ENCODE measurements at regions not wholly inside any gene's neighbourhood (a gene's known extent, or its start where the extent isn't known, plus 50 kb on each side); places are given as distances from the start of the nearest gene placed in this dataset.

DNA sequence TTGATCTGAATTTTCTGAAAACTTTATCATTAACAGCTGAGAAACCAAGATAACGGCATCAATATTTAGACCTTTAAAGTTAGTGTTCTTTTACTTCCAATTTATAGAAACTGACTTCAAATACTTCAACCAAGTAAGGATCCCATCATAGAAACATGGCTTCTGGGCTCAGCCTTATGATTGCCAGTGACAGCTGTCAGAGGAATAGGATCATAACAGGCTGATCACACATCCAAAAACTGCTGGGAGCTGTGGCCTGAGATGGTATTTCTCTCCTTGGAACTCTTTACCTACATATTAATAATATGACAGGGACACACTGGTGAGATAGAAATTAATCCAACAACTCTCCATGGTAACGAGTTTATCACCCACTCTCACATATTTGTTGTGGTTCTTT, 448.3 kb upstream of the NMUR2 start:
- TF ChIP-seq ZBTB7A (IDR thresholded peaks at IDR 0.05; ENCODE audit: low read depth) (no peak), CREB1 (IDR thresholded peaks at IDR 0.05; ENCODE audit: low read depth) (no peak), FOXM1 (IDR thresholded peaks at IDR 0.05; ENCODE audit: borderline replicate concordance, low read depth) (no peak), EGR1 (IDR thresholded peaks at IDR 0.05) (no peak), CEBPB (IDR thresholded peaks at IDR 0.05) (no peak), YY1 (IDR thresholded peaks at IDR 0.05; ENCODE audit: low read depth) (no peak), NFIC (IDR thresholded peaks at IDR 0.05) (no peak), TAF1 (IDR thresholded peaks at IDR 0.05; ENCODE audit: low read depth) (no peak), TEAD4 (IDR thresholded peaks at IDR 0.05) (no peak), EP300 (IDR thresholded peaks at IDR 0.05; ENCODE audit: borderline replicate concordance) (no peak), TCF12 (IDR thresholded peaks at IDR 0.05; ENCODE audit: low read depth) (no peak)
- TF ChIP-seq, protein P1, sequence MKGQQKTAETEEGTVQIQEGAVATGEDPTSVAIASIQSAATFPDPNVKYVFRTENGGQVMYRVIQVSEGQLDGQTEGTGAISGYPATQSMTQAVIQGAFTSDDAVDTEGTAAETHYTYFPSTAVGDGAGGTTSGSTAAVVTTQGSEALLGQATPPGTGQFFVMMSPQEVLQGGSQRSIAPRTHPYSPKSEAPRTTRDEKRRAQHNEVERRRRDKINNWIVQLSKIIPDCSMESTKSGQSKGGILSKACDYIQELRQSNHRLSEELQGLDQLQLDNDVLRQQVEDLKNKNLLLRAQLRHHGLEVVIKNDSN (IDR thresholded peaks at IDR 0.05): no peak
- TF ChIP-seq, protein P2, sequence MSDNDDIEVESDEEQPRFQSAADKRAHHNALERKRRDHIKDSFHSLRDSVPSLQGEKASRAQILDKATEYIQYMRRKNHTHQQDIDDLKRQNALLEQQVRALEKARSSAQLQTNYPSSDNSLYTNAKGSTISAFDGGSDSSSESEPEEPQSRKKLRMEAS (IDR thresholded peaks at IDR 0.05): no peak
- TF ChIP-seq, protein P3, sequence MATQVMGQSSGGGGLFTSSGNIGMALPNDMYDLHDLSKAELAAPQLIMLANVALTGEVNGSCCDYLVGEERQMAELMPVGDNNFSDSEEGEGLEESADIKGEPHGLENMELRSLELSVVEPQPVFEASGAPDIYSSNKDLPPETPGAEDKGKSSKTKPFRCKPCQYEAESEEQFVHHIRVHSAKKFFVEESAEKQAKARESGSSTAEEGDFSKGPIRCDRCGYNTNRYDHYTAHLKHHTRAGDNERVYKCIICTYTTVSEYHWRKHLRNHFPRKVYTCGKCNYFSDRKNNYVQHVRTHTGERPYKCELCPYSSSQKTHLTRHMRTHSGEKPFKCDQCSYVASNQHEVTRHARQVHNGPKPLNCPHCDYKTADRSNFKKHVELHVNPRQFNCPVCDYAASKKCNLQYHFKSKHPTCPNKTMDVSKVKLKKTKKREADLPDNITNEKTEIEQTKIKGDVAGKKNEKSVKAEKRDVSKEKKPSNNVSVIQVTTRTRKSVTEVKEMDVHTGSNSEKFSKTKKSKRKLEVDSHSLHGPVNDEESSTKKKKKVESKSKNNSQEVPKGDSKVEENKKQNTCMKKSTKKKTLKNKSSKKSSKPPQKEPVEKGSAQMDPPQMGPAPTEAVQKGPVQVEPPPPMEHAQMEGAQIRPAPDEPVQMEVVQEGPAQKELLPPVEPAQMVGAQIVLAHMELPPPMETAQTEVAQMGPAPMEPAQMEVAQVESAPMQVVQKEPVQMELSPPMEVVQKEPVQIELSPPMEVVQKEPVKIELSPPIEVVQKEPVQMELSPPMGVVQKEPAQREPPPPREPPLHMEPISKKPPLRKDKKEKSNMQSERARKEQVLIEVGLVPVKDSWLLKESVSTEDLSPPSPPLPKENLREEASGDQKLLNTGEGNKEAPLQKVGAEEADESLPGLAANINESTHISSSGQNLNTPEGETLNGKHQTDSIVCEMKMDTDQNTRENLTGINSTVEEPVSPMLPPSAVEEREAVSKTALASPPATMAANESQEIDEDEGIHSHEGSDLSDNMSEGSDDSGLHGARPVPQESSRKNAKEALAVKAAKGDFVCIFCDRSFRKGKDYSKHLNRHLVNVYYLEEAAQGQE (IDR thresholded peaks at IDR 0.05; ENCODE audit: low read depth): no peak

DNA sequence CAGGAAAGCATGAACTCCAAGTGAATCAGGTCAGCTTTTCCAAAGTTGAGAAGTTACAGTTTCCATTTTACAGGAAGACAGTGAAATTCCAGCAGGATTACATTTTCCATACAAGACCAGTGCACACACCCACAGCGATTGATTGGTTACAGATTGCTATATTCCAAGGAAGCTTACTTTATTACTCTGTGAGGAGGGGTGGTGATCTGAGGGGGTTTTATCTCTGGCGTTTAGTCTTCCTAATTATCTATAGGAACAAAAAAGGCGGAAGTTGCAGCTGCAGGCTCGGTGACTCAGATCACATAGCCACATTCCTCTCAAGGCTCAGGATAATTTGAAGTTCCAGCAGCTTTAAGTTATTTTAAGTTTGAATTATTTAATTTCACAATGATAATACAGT, 450.4 kb upstream of the NMUR2 start:
- no peak for TF ChIP-seq EP300 (IDR thresholded peaks at IDR 0.05; ENCODE audit: borderline replicate concordance)
- TF ChIP-seq CEBPB (IDR thresholded peaks at IDR 0.05): no peak
- TF ChIP-seq, protein P3 (IDR thresholded peaks at IDR 0.05; ENCODE audit: low read depth): no peak
- no peak for TF ChIP-seq YY1 (IDR thresholded peaks at IDR 0.05; ENCODE audit: low read depth)
- TF ChIP-seq, protein P2 (IDR thresholded peaks at IDR 0.05): no peak
- TF ChIP-seq NFIC (IDR thresholded peaks at IDR 0.05): no peak
- TF ChIP-seq CREB1 (IDR thresholded peaks at IDR 0.05; ENCODE audit: low read depth): no peak
- TF ChIP-seq TEAD4 (IDR thresholded peaks at IDR 0.05): no peak
- TF ChIP-seq TAF1 (IDR thresholded peaks at IDR 0.05; ENCODE audit: low read depth): no peak
- no peak for TF ChIP-seq FOXM1 (IDR thresholded peaks at IDR 0.05; ENCODE audit: borderline replicate concordance, low read depth)
- TF ChIP-seq TCF12 (IDR thresholded peaks at IDR 0.05; ENCODE audit: low read depth): no peak
- TF ChIP-seq EGR1 (IDR thresholded peaks at IDR 0.05): no peak

DNA sequence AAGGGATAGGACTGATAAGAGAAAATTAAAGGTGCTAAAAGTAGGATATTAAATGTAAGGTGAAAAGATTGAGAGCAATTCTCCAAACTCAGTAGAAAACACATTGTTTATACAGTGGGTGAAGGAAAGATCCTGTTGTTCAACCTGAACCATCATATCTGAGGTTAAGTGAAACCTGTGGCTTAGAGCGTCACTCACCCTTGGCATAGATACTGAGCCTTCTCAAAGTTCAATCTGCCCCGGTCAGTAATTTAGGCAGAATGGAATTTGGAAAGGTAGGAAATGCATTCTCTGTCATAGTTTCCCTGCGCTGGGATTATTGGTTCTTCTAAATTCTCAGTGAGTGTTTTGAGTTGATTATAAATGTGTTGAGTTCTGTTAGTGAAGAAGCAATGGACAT, 456.2 kb upstream of the NMUR2 start:
- TF ChIP-seq YY1 (IDR thresholded peaks at IDR 0.05; ENCODE audit: low read depth) (no peak), EP300 (IDR thresholded peaks at IDR 0.05; ENCODE audit: borderline replicate concordance) (no peak), FOXM1 (IDR thresholded peaks at IDR 0.05; ENCODE audit: borderline replicate concordance, low read depth) (no peak), NFIC (IDR thresholded peaks at IDR 0.05) (no peak), CEBPB (IDR thresholded peaks at IDR 0.05) (no peak), RAD21 (IDR thresholded peaks at IDR 0.05; ENCODE audit: low read depth) (no peak), EGR1 (IDR thresholded peaks at IDR 0.05) (no peak), TEAD4 (IDR thresholded peaks at IDR 0.05) (no peak), TCF12 (IDR thresholded peaks at IDR 0.05; ENCODE audit: low read depth) (no peak), TAF1 (IDR thresholded peaks at IDR 0.05; ENCODE audit: low read depth) (no peak), CREB1 (IDR thresholded peaks at IDR 0.05; ENCODE audit: low read depth) (no peak), ZBTB7A (IDR thresholded peaks at IDR 0.05; ENCODE audit: low read depth) (no peak)
- TF ChIP-seq, protein P2 (IDR thresholded peaks at IDR 0.05): no peak
- TF ChIP-seq, protein P1 (IDR thresholded peaks at IDR 0.05): no peak
- TF ChIP-seq, protein P3 (IDR thresholded peaks at IDR 0.05; ENCODE audit: low read depth): no peak

DNA sequence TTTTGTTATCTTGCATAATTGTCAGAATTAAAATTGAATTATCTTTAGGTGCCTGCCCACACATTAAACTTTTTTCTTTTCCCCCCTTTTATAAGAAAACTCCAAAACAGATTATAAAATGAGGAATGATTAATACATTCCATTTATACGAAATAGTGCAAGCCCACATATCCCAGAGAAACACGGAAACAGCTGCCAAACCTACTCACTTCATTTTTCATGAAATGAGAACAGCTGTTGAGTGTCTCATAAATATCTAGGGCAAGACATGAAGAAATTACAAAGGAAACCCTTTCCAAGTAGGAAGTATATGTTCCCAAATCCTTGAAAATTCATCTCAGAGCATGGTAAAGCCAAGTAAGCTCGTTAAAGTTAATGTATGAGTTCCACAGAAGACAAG, 459.4 kb upstream of the NMUR2 start:
- TF ChIP-seq, protein P3 (IDR thresholded peaks at IDR 0.05; ENCODE audit: low read depth): no peak
- no peak for TF ChIP-seq EGR1 (IDR thresholded peaks at IDR 0.05)
- TF ChIP-seq, protein P2 (IDR thresholded peaks at IDR 0.05): no peak
- TF ChIP-seq YY1 (IDR thresholded peaks at IDR 0.05; ENCODE audit: low read depth): no peak
- no peak for TF ChIP-seq FOXM1 (IDR thresholded peaks at IDR 0.05; ENCODE audit: borderline replicate concordance, low read depth)
- TF ChIP-seq TEAD4 (IDR thresholded peaks at IDR 0.05): no peak
- no peak for TF ChIP-seq TCF12 (IDR thresholded peaks at IDR 0.05; ENCODE audit: low read depth)
- TF ChIP-seq CREB1 (IDR thresholded peaks at IDR 0.05; ENCODE audit: low read depth): no peak
- TF ChIP-seq TAF1 (IDR thresholded peaks at IDR 0.05; ENCODE audit: low read depth): no peak
- TF ChIP-seq EP300 (IDR thresholded peaks at IDR 0.05; ENCODE audit: borderline replicate concordance): no peak
- TF ChIP-seq NFIC (IDR thresholded peaks at IDR 0.05): no peak
- TF ChIP-seq ZBTB7A (IDR thresholded peaks at IDR 0.05; ENCODE audit: low read depth): no peak
- TF ChIP-seq CEBPB (IDR thresholded peaks at IDR 0.05): no peak
- TF ChIP-seq, protein P1 (IDR thresholded peaks at IDR 0.05): no peak
- no peak for TF ChIP-seq RAD21 (IDR thresholded peaks at IDR 0.05; ENCODE audit: low read depth)

All from Ishikawa (cell line).